D721Med (cell line): ENCODE measurements at regions not wholly inside any gene's neighbourhood (a gene's known extent, or its start where the extent isn't known, plus 50 kb on each side); places are given as distances from the start of the nearest gene placed in this dataset.

Experiments
- DNase-seq: peaks from one replicate; pipeline ENCODE4 v3.0.0; 2011; ENCODE audit warnings: low spot score; ENCODE audit not compliant: insufficient read length
- FAIRE-seq: peaks from 2 replicates; lab custom pipeline; 2011; peaks lifted over from hg19 to GRCh38; lab: Jason Lieb, UNC
- TF ChIP-seq, protein P1 (sequence below): IDR thresholded peaks from 2 replicates; pipeline ENCODE4 v1.5.1; 2012; ENCODE audit warnings: mild to moderate bottlenecking, control low read depth; ENCODE audit not compliant: insufficient read depth; ENCODE audit errors: missing control alignments

DNA sequence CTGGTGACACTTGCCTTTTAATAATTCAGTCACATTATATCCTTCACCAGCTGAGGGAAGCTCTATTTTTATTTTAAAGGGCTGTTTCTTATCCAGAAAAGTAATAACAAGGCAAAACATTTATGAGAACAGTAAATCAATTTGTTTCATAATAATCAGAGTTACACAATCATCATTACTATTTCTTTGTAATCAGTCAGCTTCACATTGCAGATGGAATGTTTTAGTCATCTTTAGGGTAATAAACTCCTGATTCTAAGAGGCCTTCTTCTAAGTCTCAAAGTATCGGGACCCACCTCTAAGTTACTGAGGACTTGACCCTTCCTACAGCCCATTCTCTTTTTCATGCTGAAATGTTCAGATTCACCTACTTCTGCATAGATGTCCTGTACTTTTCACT is 298.3 kb upstream of the TGFBR2 start:
- DNase-seq (no peak), FAIRE-seq (no peak)
- TF ChIP-seq, protein P1, sequence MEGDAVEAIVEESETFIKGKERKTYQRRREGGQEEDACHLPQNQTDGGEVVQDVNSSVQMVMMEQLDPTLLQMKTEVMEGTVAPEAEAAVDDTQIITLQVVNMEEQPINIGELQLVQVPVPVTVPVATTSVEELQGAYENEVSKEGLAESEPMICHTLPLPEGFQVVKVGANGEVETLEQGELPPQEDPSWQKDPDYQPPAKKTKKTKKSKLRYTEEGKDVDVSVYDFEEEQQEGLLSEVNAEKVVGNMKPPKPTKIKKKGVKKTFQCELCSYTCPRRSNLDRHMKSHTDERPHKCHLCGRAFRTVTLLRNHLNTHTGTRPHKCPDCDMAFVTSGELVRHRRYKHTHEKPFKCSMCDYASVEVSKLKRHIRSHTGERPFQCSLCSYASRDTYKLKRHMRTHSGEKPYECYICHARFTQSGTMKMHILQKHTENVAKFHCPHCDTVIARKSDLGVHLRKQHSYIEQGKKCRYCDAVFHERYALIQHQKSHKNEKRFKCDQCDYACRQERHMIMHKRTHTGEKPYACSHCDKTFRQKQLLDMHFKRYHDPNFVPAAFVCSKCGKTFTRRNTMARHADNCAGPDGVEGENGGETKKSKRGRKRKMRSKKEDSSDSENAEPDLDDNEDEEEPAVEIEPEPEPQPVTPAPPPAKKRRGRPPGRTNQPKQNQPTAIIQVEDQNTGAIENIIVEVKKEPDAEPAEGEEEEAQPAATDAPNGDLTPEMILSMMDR, result no peak

DNA sequence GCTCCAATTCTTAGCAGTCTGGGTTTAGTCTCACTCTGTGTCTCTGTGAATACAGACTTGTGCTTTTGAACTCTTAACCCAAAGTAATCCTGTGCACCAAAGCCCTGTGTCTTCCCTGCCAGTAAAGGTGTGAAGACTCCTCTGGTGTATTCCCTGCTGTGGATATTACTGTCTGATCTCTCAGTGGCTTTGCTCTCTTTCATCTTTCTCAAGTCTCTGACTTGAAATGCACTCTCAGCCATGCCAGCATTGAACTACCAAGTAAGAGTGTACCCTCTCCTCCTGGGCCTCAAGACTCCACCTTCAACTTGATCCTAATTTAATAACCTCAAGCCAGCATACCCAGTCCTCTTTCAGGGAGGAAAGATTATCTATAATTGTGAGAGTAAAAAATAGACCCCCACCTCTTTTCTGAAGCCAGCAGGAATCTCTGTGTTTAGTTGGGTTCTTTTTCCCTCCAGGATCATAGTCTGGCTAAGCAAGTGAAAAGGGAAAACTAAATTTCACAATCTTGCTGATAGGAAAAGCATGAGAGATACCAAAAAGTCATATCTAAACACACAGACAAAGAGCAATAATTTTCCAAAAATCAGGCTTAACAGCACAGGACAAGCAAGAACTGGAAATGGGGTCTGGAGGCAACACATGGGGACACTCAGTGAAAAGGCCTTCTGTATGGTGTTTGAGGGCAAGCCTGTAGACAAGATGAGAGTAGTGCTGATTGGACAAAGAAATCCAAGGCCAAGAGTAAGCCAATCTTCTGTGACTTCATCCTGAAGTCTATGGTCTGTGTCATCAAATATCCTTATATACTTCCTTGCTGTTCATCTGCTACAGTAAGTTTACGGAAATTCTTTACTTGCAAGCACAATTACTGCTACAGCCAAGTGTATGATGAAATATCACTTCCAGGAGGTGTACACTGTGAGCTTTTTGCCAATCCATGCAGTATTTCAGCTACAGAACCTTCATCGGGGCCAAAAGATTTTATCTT is 296.1 kb upstream of the TGFBR2 start:
- TF ChIP-seq, protein P1, result no peak
- DNase-seq (no peak), FAIRE-seq (no peak)

GRCh38 chr3:30311781-30312180 is 294.6 kb upstream of the TGFBR2 start:
- no peak for FAIRE-seq
- no peak for DNase-seq
- TF ChIP-seq, protein P1, result no peak

DNA sequence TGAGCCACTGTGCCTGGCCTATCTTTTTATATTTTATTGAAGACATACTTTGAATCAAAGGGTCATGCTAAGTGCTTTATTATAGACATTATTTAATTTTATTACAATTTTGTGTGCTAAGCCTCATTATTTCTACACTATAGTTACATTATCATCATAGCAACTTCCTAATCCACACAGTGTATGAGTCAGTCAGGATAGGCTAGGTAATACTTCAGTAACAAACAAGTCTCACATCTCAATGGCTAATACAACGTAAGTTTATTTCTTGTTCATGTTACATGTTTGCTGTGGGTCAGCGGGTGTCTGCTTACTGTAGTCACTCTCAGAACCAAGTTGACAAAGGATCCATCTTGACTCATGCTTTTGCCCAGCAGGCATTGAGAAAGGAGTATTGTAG is 292.6 kb upstream of the TGFBR2 start:
- FAIRE-seq (no peak), DNase-seq (no peak)
- TF ChIP-seq, protein P1, result no peak

DNA sequence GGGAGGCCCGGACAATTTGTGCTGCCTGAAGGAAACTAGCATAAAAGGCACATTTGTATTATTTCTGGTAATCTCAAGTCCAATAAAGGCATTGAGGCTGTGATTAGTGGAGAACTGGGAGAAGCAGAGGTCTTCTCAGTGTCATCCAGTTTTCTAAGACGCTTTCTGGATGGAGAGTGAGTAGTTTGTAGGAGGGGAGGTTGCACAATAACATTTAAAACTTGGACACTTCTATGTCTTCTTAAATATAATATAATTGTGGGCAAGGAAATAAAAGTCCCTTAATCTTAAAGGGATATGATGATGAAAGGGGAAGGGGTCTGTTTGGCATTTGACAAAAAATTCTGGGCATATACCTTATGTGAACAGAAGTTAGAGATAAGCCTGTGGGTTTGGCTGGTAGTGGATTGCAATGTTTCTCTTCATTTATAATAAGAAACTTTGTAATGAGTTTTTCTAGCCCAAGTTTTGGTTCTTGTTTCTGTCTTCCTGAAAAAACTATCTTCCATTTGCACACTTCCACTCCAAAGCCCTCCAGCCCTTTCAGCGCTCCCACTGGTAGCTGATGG is 291.6 kb upstream of the TGFBR2 start:
- no peak for FAIRE-seq
- TF ChIP-seq, protein P1, result no peak
- no peak for DNase-seq

GRCh38 chr3:30315447-30315846 is 291.0 kb upstream of the TGFBR2 start:
- TF ChIP-seq, protein P1, result no peak
- DNase-seq (no peak), FAIRE-seq (no peak)
